GM21717 (cell line): ENCODE measurements at regions not wholly inside any gene's neighbourhood (a gene's known extent, or its start where the extent isn't known, plus 50 kb on each side); places are given as distances from the start of the nearest gene placed in this dataset.

ENCODE experiments used
- ATAC-seq: cut with Tn5 transposase; IDR thresholded peaks from one replicate; pipeline ENCODE4 v1.9.1; 2021; ENCODE audit warnings: mild to moderate bottlenecking, moderate library complexity; ENCODE audit not compliant: unreplicated experiment

- no peak for ATAC-seq
Observed at GRCh38 chr4:163858515-163858914, 364.0 kb downstream of the TMA16 start.

GRCh38 chr4:163863082-163863481, 368.6 kb downstream of the TMA16 start:
- no peak for ATAC-seq

- no peak for ATAC-seq
Observed at GRCh38 chr4:163865010-163865409, 370.5 kb downstream of the TMA16 start.

GRCh38 chr4:163866728-163867315, 372.3 kb downstream of the TMA16 start:
- ATAC-seq = peak; percentile 77

GRCh38 chr4:163868445-163868844, 374.0 kb downstream of the TMA16 start:
- ATAC-seq = no peak

- ATAC-seq = no peak
Observed at GRCh38 chr4:163871078-163871477, 376.6 kb downstream of the TMA16 start.

- ATAC-seq = no peak
Observed at GRCh38 chr4:163875327-163875726, 380.8 kb downstream of the TMA16 start.

GRCh38 chr4:163878336-163879121, 384.0 kb downstream of the TMA16 start:
- ATAC-seq = no peak

- no peak for ATAC-seq
Observed at GRCh38 chr4:163892417-163892816, 397.9 kb downstream of the TMA16 start.

- no peak for ATAC-seq
Observed at GRCh38 chr4:163895378-163896005, 401.0 kb downstream of the TMA16 start.

GRCh38 chr4:163901319-163901718, 406.8 kb downstream of the TMA16 start:
- ATAC-seq = no peak

GRCh38 chr4:163902417-163902816, 407.9 kb downstream of the TMA16 start:
- no peak for ATAC-seq

GRCh38 chr4:163911891-163912290, 417.4 kb downstream of the TMA16 start:
- no peak for ATAC-seq

GRCh38 chr4:163913571-163913970, 419.1 kb downstream of the TMA16 start:
- no peak for ATAC-seq

GRCh38 chr4:163915896-163916295, 421.4 kb downstream of the TMA16 start:
- no peak for ATAC-seq

- no peak for ATAC-seq
Observed at GRCh38 chr4:163920426-163920825, 425.9 kb downstream of the TMA16 start.

- no peak for ATAC-seq
Observed at GRCh38 chr4:163922302-163922701, 427.8 kb downstream of the TMA16 start.

- ATAC-seq = no peak
Observed at GRCh38 chr4:163923092-163923491, 428.6 kb downstream of the TMA16 start.

GRCh38 chr4:163930086-163930485, 435.6 kb downstream of the TMA16 start:
- no peak for ATAC-seq

GRCh38 chr4:163932504-163932903, 438.0 kb downstream of the TMA16 start:
- ATAC-seq = no peak

GRCh38 chr4:163939597-163939996, 445.1 kb downstream of the TMA16 start:
- ATAC-seq = no peak
